ENCODE measurements at regions not wholly inside any gene's neighbourhood (a gene's known extent, or its start where the extent isn't known, plus 50 kb on each side); places are given as distances from the start of the nearest gene placed in this dataset.
"Not testable (repeated sequence)": the region's sequence is repeated elsewhere in the genome, so short reads cannot be mapped to it uniquely, and the experiment has no call there.

DNA sequence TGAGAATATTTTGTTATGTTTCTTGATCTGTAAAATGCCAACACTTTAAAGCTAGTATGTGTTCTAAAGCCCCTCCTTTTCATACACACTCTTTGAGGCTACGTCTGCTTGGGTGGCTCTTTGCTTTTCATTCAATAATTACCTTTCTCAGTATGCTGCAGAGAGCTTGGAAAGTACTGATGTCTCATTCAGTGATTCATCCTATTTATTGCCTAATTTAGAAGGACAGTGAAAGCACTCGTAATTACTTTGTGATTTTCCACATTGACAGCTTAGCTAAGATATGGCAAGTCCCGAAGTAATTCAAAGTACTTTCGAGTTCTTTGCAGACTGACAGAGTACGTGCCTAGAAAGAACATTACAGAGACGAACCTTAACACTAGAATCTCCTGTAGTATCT lies 57.2 kb downstream of the BMP15 start:
- Mint-ChIP-seq H3K36me3 (no peaks in the 10 kb centered on the region), H3K4me3 (no peak overlapping the region), H3K4me1 (no peaks in the 10 kb centered on the region), H3K27ac (no peak overlapping the region), H3K9me3 (no peaks in the 10 kb centered on the region), H3K27me3 (peaks cover 1% of the 10 kb centered on the region)

DNA sequence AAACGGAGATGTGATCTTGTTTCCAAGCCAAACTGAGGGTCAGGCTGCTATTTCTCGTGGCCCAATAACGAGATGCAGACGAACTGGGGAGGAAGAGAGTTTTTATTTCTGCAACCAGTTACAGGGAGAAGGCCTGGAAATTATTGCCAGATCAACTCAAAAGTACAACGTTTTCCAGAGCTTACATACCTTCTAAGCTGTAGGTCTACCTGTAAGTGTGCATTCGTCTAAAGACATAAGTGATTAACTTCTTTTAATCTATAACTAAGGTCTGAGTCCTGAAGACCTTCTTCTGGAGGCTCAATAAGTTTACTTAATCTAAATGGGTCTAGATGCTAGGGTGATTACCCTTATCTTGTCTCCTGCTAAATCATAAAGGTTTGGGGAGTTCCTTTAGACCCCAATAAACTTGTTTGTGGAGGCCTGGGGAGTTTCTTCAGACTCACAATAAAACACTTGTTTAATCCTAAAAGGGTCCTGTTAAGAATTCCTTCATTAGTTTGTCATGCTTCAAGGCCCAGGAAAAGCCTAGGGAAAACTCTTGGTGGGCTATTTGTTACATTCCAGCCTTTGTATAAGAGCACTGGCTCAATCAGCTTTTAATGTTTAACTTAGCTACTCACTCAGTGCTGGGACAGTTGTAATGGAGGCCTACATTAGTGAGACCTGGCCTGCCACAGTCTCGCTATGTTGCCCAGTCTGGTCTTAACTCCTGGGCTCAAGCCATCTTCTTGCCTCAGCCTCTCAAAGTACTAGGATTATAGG lies 58.5 kb downstream of the BMP15 start:
- not testable (repeated sequence) for H3K4me3 Mint-ChIP-seq, H3K9me3 Mint-ChIP-seq, H3K27ac Mint-ChIP-seq, H3K27me3 Mint-ChIP-seq, H3K4me1 Mint-ChIP-seq, H3K36me3 Mint-ChIP-seq

DNA sequence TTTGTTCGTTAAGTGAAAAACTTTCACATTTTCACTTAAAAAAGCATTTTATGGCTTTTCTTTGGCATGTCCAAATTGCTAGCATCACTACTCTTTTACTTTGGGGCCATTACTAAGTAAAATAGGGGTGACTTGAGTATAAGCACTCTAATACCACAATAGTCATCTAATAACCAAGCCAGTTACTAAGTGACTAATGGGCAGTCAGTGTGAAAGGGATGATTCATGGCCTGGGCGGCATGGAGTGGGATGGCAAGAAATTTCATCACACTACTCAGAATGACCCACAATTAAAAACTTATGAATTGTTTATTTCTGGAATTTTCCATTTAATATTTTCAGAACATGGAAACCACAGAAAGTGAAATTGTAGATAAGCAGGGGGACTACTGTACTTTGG lies 60.9 kb downstream of the BMP15 start:
- H3K9me3 Mint-ChIP-seq, result no peaks in the 10 kb centered on the region
- H3K27me3 Mint-ChIP-seq, result peaks cover 1% of the 10 kb centered on the region
- H3K36me3 Mint-ChIP-seq, result no peaks in the 10 kb centered on the region
- H3K27ac Mint-ChIP-seq, result no peak overlapping the region
- no peak overlapping the region for H3K4me3 Mint-ChIP-seq
- peaks cover 0 to 2% (median 0%) of the 10 kb centered on the region in 3 donors for H3K4me1 Mint-ChIP-seq

DNA sequence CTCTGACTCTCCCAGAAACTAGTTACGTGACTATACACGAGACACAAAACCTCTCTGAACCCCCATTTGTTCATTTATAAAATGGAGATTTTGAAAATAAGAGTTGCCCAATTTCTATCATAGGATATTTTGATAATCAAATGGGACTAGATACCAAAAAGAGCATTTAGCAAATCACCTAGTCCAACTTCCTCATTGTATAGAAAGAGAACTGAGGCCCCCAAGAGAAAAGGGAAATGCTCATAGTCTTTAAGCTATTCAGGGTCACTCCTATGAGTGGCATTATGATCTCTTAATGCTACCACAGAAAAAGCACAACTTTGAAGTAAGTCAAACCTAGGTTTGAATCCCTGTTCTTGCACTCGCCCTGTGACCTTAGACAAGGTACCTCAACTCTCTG lies 62.7 kb downstream of the BMP15 start:
- peaks cover 0 to 2% (median 0%) of the 10 kb centered on the region in 3 donors for H3K4me1 Mint-ChIP-seq
- no peak overlapping the region for H3K4me3 Mint-ChIP-seq
- H3K27ac Mint-ChIP-seq, result no peak overlapping the region
- no peaks in the 10 kb centered on the region for H3K27me3 Mint-ChIP-seq
- no peaks in the 10 kb centered on the region for H3K36me3 Mint-ChIP-seq
- H3K9me3 Mint-ChIP-seq, result no peaks in the 10 kb centered on the region

DNA sequence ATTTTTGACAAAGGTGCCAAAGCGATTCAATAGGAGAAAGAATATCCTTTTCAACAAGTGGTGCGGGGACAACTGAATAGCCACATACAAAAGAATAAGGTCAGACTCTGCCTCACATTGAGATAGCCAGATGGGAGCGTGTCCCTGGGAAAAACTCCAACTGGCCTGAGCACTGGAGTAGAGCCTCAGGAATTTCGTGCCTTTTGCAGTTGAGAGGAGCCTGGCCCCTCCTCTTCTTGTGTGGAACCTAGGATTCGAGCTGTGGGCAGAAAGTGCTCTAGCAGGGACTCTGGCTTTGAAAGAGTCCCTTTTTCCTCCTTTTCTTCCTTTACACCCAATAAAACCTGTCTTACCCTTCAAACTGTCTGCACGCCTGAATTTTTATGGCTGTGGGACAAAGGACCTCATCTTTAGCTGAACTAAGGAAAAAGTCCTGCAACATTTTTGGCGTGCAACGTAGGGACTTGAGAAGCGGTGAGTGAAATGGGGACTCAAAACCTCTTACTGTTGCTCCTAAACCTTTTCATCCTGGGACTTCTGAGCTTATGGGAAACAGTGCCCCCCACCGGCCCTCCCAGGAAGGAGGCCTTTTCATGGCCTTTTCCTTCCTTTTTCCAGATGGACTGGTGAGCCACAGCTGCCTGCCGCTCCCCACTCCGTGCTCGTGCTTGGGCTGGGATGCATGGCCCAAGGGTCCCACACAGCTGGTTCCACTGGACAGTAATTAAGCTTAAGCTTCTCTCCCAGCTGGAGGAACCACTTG lies 68.6 kb downstream of the BMP15 start:
- H3K4me1 Mint-ChIP-seq, result peaks cover 0 to 2% (median 0%) of the 10 kb centered on the region in 3 donors
- H3K36me3 Mint-ChIP-seq, result no peaks in the 10 kb centered on the region
- H3K4me3 Mint-ChIP-seq, result no peak overlapping the region
- H3K9me3 Mint-ChIP-seq, result no peaks in the 10 kb centered on the region
- peaks cover 4% of the 10 kb centered on the region for H3K27me3 Mint-ChIP-seq
- no peak overlapping the region for H3K27ac Mint-ChIP-seq

DNA sequence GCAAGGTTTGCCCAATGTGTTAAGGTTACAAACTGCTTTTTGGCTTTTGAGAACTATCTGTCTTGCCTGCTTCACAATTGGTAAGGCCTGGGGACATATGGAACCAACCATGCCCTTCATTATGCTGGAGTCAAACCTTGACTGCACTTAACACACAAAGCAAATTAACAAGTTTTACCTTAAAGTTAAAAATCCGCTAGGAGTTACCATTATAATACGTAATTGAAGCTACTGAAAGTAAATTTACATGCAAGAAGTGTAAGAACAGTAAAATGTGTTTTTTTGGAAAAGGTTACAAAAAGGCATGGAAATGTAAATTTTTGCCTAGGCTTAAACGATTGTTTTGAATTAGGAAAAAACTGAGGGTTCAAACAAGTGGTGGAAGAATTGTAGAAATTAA lies 69.7 kb downstream of the BMP15 start:
- H3K27ac Mint-ChIP-seq, result no peak overlapping the region
- H3K4me1 Mint-ChIP-seq, result no peaks in the 10 kb centered on the region
- H3K36me3 Mint-ChIP-seq, result no peaks in the 10 kb centered on the region
- no peaks in the 10 kb centered on the region for H3K9me3 Mint-ChIP-seq
- H3K27me3 Mint-ChIP-seq, result peaks cover 4% of the 10 kb centered on the region
- no peak overlapping the region for H3K4me3 Mint-ChIP-seq

DNA sequence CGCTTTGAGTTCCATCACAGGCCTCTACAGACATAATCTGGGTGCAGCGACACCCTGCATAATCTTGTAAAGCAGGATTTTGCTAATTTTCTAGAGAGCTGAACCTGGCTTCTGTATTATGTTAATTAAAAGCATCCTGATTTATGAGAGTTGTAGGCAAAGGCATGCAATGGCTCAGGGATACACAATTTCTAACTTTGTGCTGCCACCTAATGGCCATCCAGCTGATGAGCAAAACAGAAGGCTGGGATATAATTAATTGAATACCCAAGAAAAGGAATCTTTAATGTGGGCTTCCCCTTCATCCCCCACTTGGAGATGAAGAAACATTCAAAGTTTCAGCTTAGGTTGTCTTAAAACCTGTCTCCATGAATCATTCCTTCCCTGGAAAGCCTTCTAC lies 78.1 kb downstream of the BMP15 start:
- Mint-ChIP-seq H3K36me3 (no peaks in the 10 kb centered on the region), H3K27ac (no peak overlapping the region), H3K9me3 (no peaks in the 10 kb centered on the region)

DNA sequence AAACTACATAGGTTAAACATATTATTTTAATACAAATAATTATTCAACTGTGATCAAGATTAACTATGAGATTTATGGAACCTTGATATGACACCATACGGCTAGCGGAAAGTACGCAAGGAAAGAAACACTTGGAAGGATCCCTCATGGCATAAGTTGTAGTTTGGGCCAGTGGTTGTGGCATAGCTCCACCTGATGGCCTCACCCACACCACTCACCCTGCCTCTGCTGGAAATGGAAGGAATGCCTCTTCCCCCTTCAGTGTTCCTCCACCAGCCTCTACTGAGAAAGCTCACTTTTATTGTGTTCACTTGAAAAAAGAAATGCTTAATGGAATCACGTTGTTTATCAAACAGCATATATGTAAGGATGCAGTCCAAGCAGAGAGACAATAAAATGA lies 86.4 kb downstream of the BMP15 start:
- H3K27ac Mint-ChIP-seq, result no peak overlapping the region
- H3K9me3 Mint-ChIP-seq, result no peaks in the 10 kb centered on the region
- H3K4me3 Mint-ChIP-seq, result no peak overlapping the region
- peaks cover 3% of the 10 kb centered on the region for H3K36me3 Mint-ChIP-seq
- H3K4me1 Mint-ChIP-seq, result no peaks in the 10 kb centered on the region
- peaks cover 1% of the 10 kb centered on the region for H3K27me3 Mint-ChIP-seq

More for the DNA sequence above, 78.1 kb downstream of the BMP15 start:
- peaks cover 4% of the 10 kb centered on the region for H3K27me3 Mint-ChIP-seq
- H3K4me1 Mint-ChIP-seq, result no peaks in the 10 kb centered on the region
- H3K4me3 Mint-ChIP-seq, result no peak overlapping the region

DNA sequence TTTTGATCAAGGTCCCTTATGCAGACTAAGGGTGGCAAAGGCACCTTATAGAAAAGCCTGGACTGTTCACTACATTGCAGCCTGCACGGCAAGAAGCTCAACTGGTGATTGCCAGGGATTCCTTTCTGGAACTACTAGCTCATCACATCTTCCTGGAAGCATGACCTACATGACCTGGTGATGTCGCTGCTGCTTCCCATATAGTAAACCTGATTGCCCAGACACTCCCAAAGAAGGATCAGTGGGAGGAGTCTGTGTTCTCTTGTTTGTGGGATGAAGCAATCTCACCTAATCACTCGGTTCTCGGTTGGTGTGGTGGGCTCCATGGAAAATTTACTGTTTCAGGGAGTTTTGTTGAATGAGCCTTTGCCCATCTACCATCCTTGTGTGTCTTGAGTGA lies 89.8 kb downstream of the BMP15 start:
- not testable (repeated sequence) for H3K4me3 Mint-ChIP-seq, H3K27ac Mint-ChIP-seq, H3K27me3 Mint-ChIP-seq, H3K36me3 Mint-ChIP-seq, H3K9me3 Mint-ChIP-seq, H3K4me1 Mint-ChIP-seq

DNA sequence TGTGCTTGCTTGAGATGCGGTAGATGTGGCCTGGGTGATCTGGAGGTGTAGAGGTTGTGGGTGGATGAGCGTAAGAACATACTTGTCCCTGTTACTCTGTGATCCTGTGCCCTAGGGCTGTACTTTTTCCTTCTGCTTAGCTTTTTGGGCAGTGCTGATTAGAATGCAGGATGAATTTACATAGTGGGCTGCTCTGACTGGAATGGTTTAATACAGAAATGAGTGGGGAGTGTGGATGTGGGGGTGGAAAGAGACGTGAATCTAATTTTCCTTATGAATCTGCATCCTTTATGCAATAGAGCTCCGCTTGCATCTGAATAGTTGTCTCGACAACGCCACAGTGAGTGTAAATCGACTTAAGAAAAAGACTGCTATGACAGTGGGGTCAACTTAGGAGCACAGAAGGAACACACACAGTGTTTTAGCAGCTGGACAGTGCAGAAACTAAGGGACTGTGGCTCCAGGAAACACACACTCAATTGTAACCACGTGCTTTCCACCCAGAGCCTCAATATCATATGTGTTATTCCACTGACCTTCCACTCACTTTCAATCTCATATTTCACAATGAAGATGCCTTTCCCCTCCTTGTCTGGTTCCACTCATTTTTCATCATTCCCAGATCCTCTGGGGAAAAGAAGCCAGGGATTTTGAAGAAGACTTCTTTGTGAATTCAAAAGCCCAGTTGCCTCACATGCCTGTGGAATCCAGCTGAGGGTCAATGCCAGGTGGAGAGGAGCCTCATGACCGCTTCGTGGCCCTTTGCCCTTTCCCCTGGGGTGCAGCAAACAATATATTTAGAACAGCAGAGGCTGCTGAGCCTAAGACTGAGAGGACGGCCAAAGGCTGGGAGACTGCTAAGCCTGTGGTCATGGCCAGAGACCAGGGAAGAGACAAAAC lies 91.4 kb downstream of the BMP15 start:
- H3K9me3 Mint-ChIP-seq, H3K27me3 Mint-ChIP-seq, H3K36me3 Mint-ChIP-seq, H3K4me3 Mint-ChIP-seq, H3K4me1 Mint-ChIP-seq, H3K27ac Mint-ChIP-seq: not testable (repeated sequence)

DNA sequence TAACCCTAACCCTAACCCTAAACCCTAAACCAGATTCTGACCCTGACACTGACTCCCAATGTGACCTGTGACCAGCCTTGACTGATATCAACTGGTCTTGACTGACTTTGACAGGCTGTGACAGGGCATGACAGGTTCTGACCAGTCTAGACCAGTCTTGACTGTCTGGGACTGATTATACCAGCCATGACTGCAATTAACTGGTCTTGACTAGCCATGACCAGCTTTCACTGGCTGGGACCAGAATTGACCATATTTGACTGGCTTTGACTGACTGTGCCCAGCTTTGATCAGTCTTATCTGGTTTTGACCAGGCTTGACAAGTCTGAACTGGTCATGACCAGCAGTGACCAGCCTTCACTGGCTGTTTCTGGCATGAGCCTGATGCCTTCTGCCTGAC lies 95.5 kb downstream of the BMP15 start:
- Mint-ChIP-seq H3K36me3 (no peaks in the 10 kb centered on the region), H3K27ac (no peak overlapping the region), H3K4me3 (no peak overlapping the region), H3K9me3 (no peaks in the 10 kb centered on the region), H3K4me1 (no peaks in the 10 kb centered on the region), H3K27me3 (peaks cover 1% of the 10 kb centered on the region)

DNA sequence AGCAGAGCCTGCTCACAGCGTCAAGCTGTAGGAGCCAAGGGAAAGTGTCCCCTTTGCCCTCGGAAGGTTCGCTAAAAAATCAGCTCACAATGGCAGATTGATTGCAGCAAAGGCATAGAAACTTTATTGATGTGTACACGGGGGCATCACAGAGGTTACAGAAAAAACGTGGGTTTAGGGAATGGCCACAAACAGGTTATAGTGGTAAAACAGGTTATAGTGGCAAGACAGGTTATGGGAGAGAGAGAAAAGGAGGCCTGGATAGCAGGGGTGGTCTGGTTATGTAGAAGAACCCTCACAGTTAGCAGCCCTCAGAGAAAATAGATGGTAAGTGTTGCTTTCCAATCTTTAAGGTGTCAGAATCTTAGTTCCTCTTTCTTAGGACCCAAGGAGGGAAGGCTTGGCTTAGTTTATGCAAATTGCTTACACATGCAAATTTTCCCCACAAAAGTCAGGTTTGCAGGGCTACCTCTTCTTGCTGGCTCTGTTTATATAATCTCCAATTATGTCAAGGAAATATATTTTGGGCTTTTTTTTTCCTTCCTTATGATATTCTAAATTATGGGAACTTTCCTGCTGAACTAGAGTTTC lies 113.7 kb downstream of the BMP15 start:
- Mint-ChIP-seq H3K4me1 (peaks cover 5 to 17% (median 10%) of the 10 kb centered on the region in 3 donors), H3K9me3 (peaks cover 0 to 1% (median 0%) of the 10 kb centered on the region in 3 donors), H3K27ac (no peak overlapping the region), H3K27me3 (peaks cover 17% of the 10 kb centered on the region), H3K36me3 (peaks cover 5% of the 10 kb centered on the region), H3K4me3 (no peak overlapping the region)

DNA sequence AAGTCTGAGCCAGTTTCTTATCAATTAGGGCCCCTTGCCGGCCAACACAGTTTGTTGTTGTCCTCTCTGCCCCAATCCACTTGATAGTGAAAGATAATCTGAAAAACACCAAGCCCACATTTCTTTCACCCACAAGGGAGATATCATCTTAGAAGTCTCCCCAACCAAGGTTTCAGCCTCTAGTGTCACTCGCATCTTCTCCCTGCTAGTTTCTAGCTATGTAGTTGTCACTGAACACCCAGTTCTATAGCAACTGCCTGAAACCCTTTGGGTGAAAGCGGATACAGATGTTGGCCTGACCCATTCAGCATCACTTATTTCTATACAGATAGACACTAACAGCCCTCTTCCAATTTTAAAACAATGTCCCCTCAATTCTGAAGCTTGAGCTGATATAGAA lies 116.3 kb downstream of the BMP15 start:
- H3K4me1 Mint-ChIP-seq, result peaks cover 5 to 14% (median 10%) of the 10 kb centered on the region in 3 donors
- no peak overlapping the region for H3K27ac Mint-ChIP-seq
- H3K27me3 Mint-ChIP-seq, result no peaks in the 10 kb centered on the region
- no peaks in the 10 kb centered on the region for H3K9me3 Mint-ChIP-seq
- no peaks in the 10 kb centered on the region for H3K36me3 Mint-ChIP-seq
- H3K4me3 Mint-ChIP-seq, result no peak overlapping the region

DNA sequence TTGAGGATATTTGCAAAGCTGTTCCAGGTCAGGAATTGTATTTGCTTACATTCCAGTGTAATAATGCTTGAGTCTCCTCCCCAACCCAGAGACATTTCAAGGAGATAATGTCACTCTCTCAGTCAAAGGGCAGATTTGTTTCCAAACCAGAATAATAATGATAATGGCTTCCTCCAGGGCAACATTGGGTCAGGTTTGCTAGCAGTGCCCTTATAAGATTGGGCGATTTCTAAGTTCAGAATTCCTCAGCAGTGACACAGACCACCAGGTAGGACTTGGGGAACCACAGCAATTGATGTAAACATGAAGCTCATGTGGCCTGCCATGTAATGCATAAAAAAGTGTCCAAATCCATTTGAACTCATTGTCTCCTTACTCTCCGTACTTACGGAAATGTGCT lies 125.2 kb downstream of the BMP15 start:
- Mint-ChIP-seq H3K36me3 (peaks cover 2% of the 10 kb centered on the region), H3K27ac (no peak overlapping the region), H3K27me3 (peaks cover 6% of the 10 kb centered on the region), H3K4me1 (no peaks in the 10 kb centered on the region), H3K4me3 (no peak overlapping the region), H3K9me3 (no peaks in the 10 kb centered on the region)

DNA sequence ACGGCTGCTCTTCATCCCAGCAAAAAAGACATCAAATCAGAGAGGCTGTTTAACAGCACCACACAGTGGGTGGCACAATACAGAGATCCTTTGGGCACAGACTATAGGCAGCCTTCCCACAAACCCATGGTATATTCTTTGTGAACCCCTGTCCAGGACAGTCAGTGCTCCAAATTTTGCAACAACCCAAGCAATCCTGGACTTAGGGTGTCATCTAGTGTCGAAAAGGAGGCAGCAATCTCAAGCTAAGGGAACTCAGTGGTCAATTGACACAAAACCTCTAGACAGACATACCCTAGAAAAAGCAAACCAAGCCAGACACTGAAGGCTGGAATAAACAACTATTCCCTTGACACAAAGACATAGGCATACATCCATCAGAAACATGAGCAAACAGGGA lies 137.4 kb downstream of the BMP15 start:
- Mint-ChIP-seq H3K27ac (no peak overlapping the region), H3K36me3 (no peaks in the 10 kb centered on the region), H3K4me3 (peak overlapping the region in 1 of 4 donors; percentile 41), H3K4me1 (no peaks in the 10 kb centered on the region), H3K9me3 (no peaks in the 10 kb centered on the region), H3K27me3 (peaks cover 5% of the 10 kb centered on the region)
